Ectodermal cell (in vitro differentiated cells): ENCODE measurements at regions not wholly inside any gene's neighbourhood (a gene's known extent, or its start where the extent isn't known, plus 50 kb on each side); places are given as distances from the start of the nearest gene placed in this dataset.

Experiments
- H3K27ac ChIP-seq: 2 replicates; pipeline ENCODE4 v1.7.0; 2013; ENCODE audit warnings: mild to moderate bottlenecking, low read depth, low read length; ENCODE audit not compliant: insufficient read depth, poor library complexity, severe bottlenecking
- H3K27me3 ChIP-seq: 2 replicates; pipeline ENCODE4 v1.7.0; 2013; ENCODE audit warnings: mild to moderate bottlenecking, low read length; ENCODE audit not compliant: insufficient read depth, control insufficient read depth, poor library complexity, severe bottlenecking
- H3K36me3 ChIP-seq: one replicate; pipeline ENCODE4 v1.7.0; 2013; ENCODE audit warnings: low read length; ENCODE audit not compliant: control insufficient read depth, insufficient read depth
- H3K4me1 ChIP-seq: one replicate; pipeline ENCODE4 v1.7.0; 2013; ENCODE audit warnings: low read length; ENCODE audit not compliant: control insufficient read depth, insufficient read depth
- H3K4me3 ChIP-seq: 2 replicates; pipeline ENCODE4 v1.7.0; 2013; ENCODE audit warnings: low read depth, low read length, control low read depth; ENCODE audit not compliant: insufficient read depth
- H3K9me3 ChIP-seq: 2 replicates; pipeline ENCODE4 v1.7.0; 2013; ENCODE audit warnings: mild to moderate bottlenecking, low read length, moderate library complexity; ENCODE audit not compliant: control insufficient read depth
- WGBS, 2 experiments: methylation state at CpG; one replicate each; pipeline ENCODE4 v1.1.7; 2013; ENCODE audit warnings: missing lambda C conversion rate in 2 of 2; 5-methylcytosine and 5-hydroxymethylcytosine counted together

GRCh38 chr4:12239897-12240636 is 811.4 kb upstream of the HS3ST1 start:
- Histone ChIP-seq H3K27me3 (no peaks in the 10 kb centered on the region), H3K4me1 (no peaks in the 10 kb centered on the region), H3K36me3 (no peaks in the 10 kb centered on the region), H3K9me3 (no peaks in the 10 kb centered on the region), H3K27ac (no peak overlapping the region), H3K4me3 (no peak overlapping the region)
- 72% methylated on average over 2 of the region's 3 CpGs; no CpG with 5 or more reads in 1 of the 2 experiments for WGBS, 2 experiments

- no peak overlapping the region for H3K4me3 ChIP-seq
- H3K36me3 ChIP-seq = no peaks in the 10 kb centered on the region
- H3K4me1 ChIP-seq = no peaks in the 10 kb centered on the region
- no peaks in the 10 kb centered on the region for H3K9me3 ChIP-seq
- WGBS, 2 experiments = 88 to 93% methylated on average over 6 of the region's 6 CpGs
- H3K27ac ChIP-seq = no peak overlapping the region
- H3K27me3 ChIP-seq = no peaks in the 10 kb centered on the region
Measured at GRCh38 chr4:12231098-12231497, 802.4 kb upstream of the HS3ST1 start.

GRCh38 chr4:12221031-12221430 is 792.3 kb upstream of the HS3ST1 start:
- Histone ChIP-seq H3K36me3 (no peaks in the 10 kb centered on the region), H3K27ac (no peak overlapping the region), H3K27me3 (no peaks in the 10 kb centered on the region), H3K4me3 (no peak overlapping the region), H3K9me3 (no peaks in the 10 kb centered on the region), H3K4me1 (no peaks in the 10 kb centered on the region)
- WGBS, 2 experiments = 93 to 94% methylated on average over 2 of the region's 2 CpGs

- WGBS, 2 experiments = 77 to 82% methylated on average over 7 of the region's 7 CpGs
- no peaks in the 10 kb centered on the region for H3K4me1 ChIP-seq
- H3K36me3 ChIP-seq = no peaks in the 10 kb centered on the region
- no peak overlapping the region for H3K4me3 ChIP-seq
- no peaks in the 10 kb centered on the region for H3K9me3 ChIP-seq
- H3K27ac ChIP-seq = no peak overlapping the region
- H3K27me3 ChIP-seq = no peaks in the 10 kb centered on the region
Measured at GRCh38 chr4:12211636-12212035, 782.9 kb upstream of the HS3ST1 start.

- Histone ChIP-seq H3K36me3 (no peaks in the 10 kb centered on the region), H3K4me3 (no peak overlapping the region), H3K27ac (no peak overlapping the region), H3K4me1 (no peaks in the 10 kb centered on the region), H3K27me3 (no peaks in the 10 kb centered on the region), H3K9me3 (no peaks in the 10 kb centered on the region)
- 88 to 96% methylated on average over 2 to 3 of the region's 3 CpGs for WGBS, 2 experiments
Measured at GRCh38 chr4:12207396-12207795, 778.7 kb upstream of the HS3ST1 start.

GRCh38 chr4:12206091-12206490 is 777.4 kb upstream of the HS3ST1 start:
- Histone ChIP-seq H3K27me3 (no peaks in the 10 kb centered on the region), H3K27ac (no peak overlapping the region), H3K4me1 (no peaks in the 10 kb centered on the region), H3K4me3 (no peak overlapping the region), H3K36me3 (no peaks in the 10 kb centered on the region), H3K9me3 (no peaks in the 10 kb centered on the region)
- 83 to 85% methylated on average over 3 to 4 of the region's 4 CpGs for WGBS, 2 experiments

- Histone ChIP-seq H3K4me1 (no peaks in the 10 kb centered on the region), H3K36me3 (no peaks in the 10 kb centered on the region), H3K27ac (no peak overlapping the region), H3K27me3 (no peaks in the 10 kb centered on the region), H3K4me3 (no peak overlapping the region), H3K9me3 (no peaks in the 10 kb centered on the region)
- 88 to 92% methylated on average over 3 to 4 of the region's 4 CpGs for WGBS, 2 experiments
Measured at GRCh38 chr4:12203945-12204344, 775.3 kb upstream of the HS3ST1 start.

- no peak overlapping the region for H3K4me3 ChIP-seq
- H3K4me1 ChIP-seq = no peaks in the 10 kb centered on the region
- no peaks in the 10 kb centered on the region for H3K27me3 ChIP-seq
- H3K27ac ChIP-seq = no peak overlapping the region
- WGBS, 2 experiments = 87 to 94% methylated on average over 3 of the region's 3 CpGs
- no peaks in the 10 kb centered on the region for H3K9me3 ChIP-seq
- no peaks in the 10 kb centered on the region for H3K36me3 ChIP-seq
Measured at GRCh38 chr4:12200226-12200625, 771.5 kb upstream of the HS3ST1 start.

- WGBS, 2 experiments = 87 to 95% methylated on average over 2 of the region's 2 CpGs
- Histone ChIP-seq H3K36me3 (no peaks in the 10 kb centered on the region), H3K27ac (no peak overlapping the region), H3K27me3 (no peaks in the 10 kb centered on the region), H3K9me3 (no peaks in the 10 kb centered on the region), H3K4me1 (no peaks in the 10 kb centered on the region), H3K4me3 (no peak overlapping the region)
Measured at GRCh38 chr4:12186526-12186925, 757.8 kb upstream of the HS3ST1 start.

GRCh38 chr4:12178614-12179610 is 750.2 kb upstream of the HS3ST1 start:
- Histone ChIP-seq H3K36me3 (no peaks in the 10 kb centered on the region), H3K9me3 (no peaks in the 10 kb centered on the region), H3K27ac (no peak overlapping the region), H3K4me1 (no peaks in the 10 kb centered on the region), H3K27me3 (no peaks in the 10 kb centered on the region), H3K4me3 (no peak overlapping the region)
- 87 to 92% methylated on average over 11 of the region's 11 CpGs for WGBS, 2 experiments
